ENCODE measurements at regions not wholly inside any gene's neighbourhood (a gene's known extent, or its start where the extent isn't known, plus 50 kb on each side); places are given as distances from the start of the nearest gene placed in this dataset.
A peak's percentile ranks its signal among the peaks of the same experiment; 100 is the strongest.
"Not testable (repeated sequence)": the region's sequence is repeated elsewhere in the genome, so short reads cannot be mapped to it uniquely, and the experiment has no call there.

- DNase-seq, result no peak
These were observed 1121.5 kb upstream of the TENM3 start for GRCh38 chr4:181121733-181122132.

- DNase-seq, result no peak
These were observed 1116.0 kb upstream of the TENM3 start for GRCh38 chr4:181127171-181127570.

- DNase-seq, result not testable (repeated sequence)
These were observed 1112.9 kb upstream of the TENM3 start for GRCh38 chr4:181130317-181130716.

- no peak for DNase-seq
These were observed 1105.9 kb upstream of the TENM3 start for GRCh38 chr4:181137351-181137750.

GRCh38 chr4:181138116-181138515 is 1105.1 kb upstream of the TENM3 start:
- no peak for DNase-seq

- no peak for DNase-seq
These were observed 1103.1 kb upstream of the TENM3 start for GRCh38 chr4:181140037-181140603.

GRCh38 chr4:181143250-181143854 is 1099.8 kb upstream of the TENM3 start:
- DNase-seq, result peak; percentile 21

- no peak for DNase-seq
These were observed 1097.2 kb upstream of the TENM3 start for GRCh38 chr4:181146051-181146450.

GRCh38 chr4:181147416-181147951 is 1095.7 kb upstream of the TENM3 start:
- no peak for DNase-seq

GRCh38 chr4:181148470-181148869 is 1094.7 kb upstream of the TENM3 start:
- no peak for DNase-seq

- no peak for DNase-seq
These were observed 1093.0 kb upstream of the TENM3 start for GRCh38 chr4:181150191-181150590.

- no peak for DNase-seq
These were observed 1091.3 kb upstream of the TENM3 start for GRCh38 chr4:181151856-181152255.

GRCh38 chr4:181157647-181158046 is 1085.6 kb upstream of the TENM3 start:
- DNase-seq, result no peak

GRCh38 chr4:181158971-181159370 is 1084.2 kb upstream of the TENM3 start:
- DNase-seq, result no peak

GRCh38 chr4:181161669-181162068 is 1081.5 kb upstream of the TENM3 start:
- no peak for DNase-seq

- DNase-seq, result no peak
These were observed 1080.9 kb upstream of the TENM3 start for GRCh38 chr4:181162266-181162665.

GRCh38 chr4:181162676-181163075 is 1080.5 kb upstream of the TENM3 start:
- no peak for DNase-seq

- no peak for DNase-seq
These were observed 1076.3 kb upstream of the TENM3 start for GRCh38 chr4:181166742-181167399.

GRCh38 chr4:181168011-181168805 is 1075.0 kb upstream of the TENM3 start:
- no peak for DNase-seq

GRCh38 chr4:181173046-181173445 is 1070.2 kb upstream of the TENM3 start:
- DNase-seq, result no peak

- DNase-seq, result no peak
These were observed 1066.9 kb upstream of the TENM3 start for GRCh38 chr4:181176306-181176705.

- no peak for DNase-seq
These were observed 1061.9 kb upstream of the TENM3 start for GRCh38 chr4:181181331-181181730.

GRCh38 chr4:181189751-181190150 is 1053.5 kb upstream of the TENM3 start:
- DNase-seq, result no peak
